ENCODE measurements at regions not wholly inside any gene's neighbourhood (a gene's known extent, or its start where the extent isn't known, plus 50 kb on each side); places are given as distances from the start of the nearest gene placed in this dataset.

GRCh38 chr9:21680590-21680989 is 121.8 kb upstream of the MTAP start:
- intact Hi-C loops (cut with DNase I; ENCODE audit: low total_unique reads) = no loop called here
- Histone ChIP-seq H3K9me3 (no peaks in the 10 kb centered on the region), H3K27ac (no peak overlapping the region), H3K27me3 (no peaks in the 10 kb centered on the region), H3K4me3 (no peak overlapping the region), H3K36me3 (no peaks in the 10 kb centered on the region), H3K4me1 (no peaks in the 10 kb centered on the region)
- TF ChIP-seq CTCF (IDR thresholded peaks at IDR 0.05) = no peak
- no peak for DNase-seq

GRCh38 chr9:21681641-21682040 is 120.8 kb upstream of the MTAP start:
- TF ChIP-seq CTCF (IDR thresholded peaks at IDR 0.05) = no peak
- Histone ChIP-seq H3K27me3 (no peaks in the 10 kb centered on the region), H3K4me1 (no peaks in the 10 kb centered on the region), H3K4me3 (no peak overlapping the region), H3K27ac (no peak overlapping the region), H3K36me3 (no peaks in the 10 kb centered on the region), H3K9me3 (no peaks in the 10 kb centered on the region)
- intact Hi-C loops (cut with DNase I; ENCODE audit: low total_unique reads) = no loop called here
- no peak for DNase-seq

DNA sequence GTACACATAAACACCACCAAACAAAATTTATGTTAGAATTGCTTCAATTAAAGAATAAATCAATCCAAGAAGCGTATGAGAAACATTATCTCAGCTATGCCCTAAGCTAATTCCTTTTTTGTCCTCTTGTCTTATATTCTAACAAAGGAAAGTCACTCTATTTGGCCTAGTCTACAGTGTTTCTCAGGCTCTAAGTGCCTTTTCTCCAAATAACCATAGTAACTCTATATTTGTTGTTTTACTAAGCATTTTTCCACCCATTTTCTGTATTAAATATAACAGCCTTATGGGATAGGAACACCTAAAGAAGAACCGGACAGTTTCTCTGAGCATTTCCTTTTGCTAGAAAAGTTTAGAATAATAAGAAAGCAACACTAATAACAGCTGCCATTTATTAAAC is 120.1 kb upstream of the MTAP start:
- no peaks in the 10 kb centered on the region for H3K36me3 ChIP-seq
- H3K9me3 ChIP-seq = no peaks in the 10 kb centered on the region
- TF ChIP-seq CTCF (IDR thresholded peaks at IDR 0.05) = no peak
- no peaks in the 10 kb centered on the region for H3K27me3 ChIP-seq
- intact Hi-C loops (cut with DNase I; ENCODE audit: low total_unique reads) = no loop called here
- no peaks in the 10 kb centered on the region for H3K4me1 ChIP-seq
- no peak for DNase-seq
- H3K27ac ChIP-seq = no peak overlapping the region
- H3K4me3 ChIP-seq = no peak overlapping the region

DNA sequence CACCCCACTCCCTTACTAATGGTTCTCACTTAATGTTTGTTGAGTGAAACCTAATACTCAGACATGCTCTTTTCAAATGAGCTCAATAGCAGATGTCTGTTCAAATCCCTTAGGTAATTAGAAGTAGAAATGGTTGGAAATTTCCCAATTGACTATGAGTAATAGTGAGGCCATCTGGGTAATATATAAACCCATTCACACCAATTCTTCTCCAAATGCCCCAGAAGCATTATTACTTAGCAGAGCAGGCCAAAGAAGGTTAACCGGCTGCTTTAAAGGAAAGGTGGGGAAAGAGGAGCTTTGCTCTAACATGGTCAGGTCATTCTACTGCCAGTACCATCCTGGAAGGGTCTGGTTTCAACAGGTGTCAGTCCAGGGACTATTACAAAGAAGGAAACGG is 119.5 kb upstream of the MTAP start:
- TF ChIP-seq CTCF (IDR thresholded peaks at IDR 0.05) = no peak
- intact Hi-C loops (cut with DNase I; ENCODE audit: low total_unique reads) = no loop called here
- no peak overlapping the region for H3K27ac ChIP-seq

GRCh38 chr9:21683484-21684175 is 118.8 kb upstream of the MTAP start:
- Histone ChIP-seq H3K36me3 (no peaks in the 10 kb centered on the region), H3K27ac (no peak overlapping the region), H3K4me1 (no peaks in the 10 kb centered on the region), H3K9me3 (no peaks in the 10 kb centered on the region), H3K4me3 (no peak overlapping the region), H3K27me3 (no peaks in the 10 kb centered on the region)
- no peak for TF ChIP-seq CTCF (IDR thresholded peaks at IDR 0.05)
- no peak for DNase-seq
- intact Hi-C loops (cut with DNase I; ENCODE audit: low total_unique reads) = no loop called here

More for the DNA sequence above, 119.5 kb upstream of the MTAP start:
- Histone ChIP-seq H3K9me3 (no peaks in the 10 kb centered on the region), H3K27me3 (no peaks in the 10 kb centered on the region), H3K36me3 (no peaks in the 10 kb centered on the region), H3K4me3 (no peak overlapping the region), H3K4me1 (no peaks in the 10 kb centered on the region)
- DNase-seq = no peak

- no peaks in the 10 kb centered on the region for H3K9me3 ChIP-seq
- H3K4me1 ChIP-seq = no peaks in the 10 kb centered on the region
- H3K27me3 ChIP-seq = no peaks in the 10 kb centered on the region
- no peaks in the 10 kb centered on the region for H3K36me3 ChIP-seq
- DNase-seq = no peak
- intact Hi-C loops (cut with DNase I; ENCODE audit: low total_unique reads) = no loop called here
- TF ChIP-seq CTCF (IDR thresholded peaks at IDR 0.05) = no peak
- H3K27ac ChIP-seq = no peak overlapping the region
- H3K4me3 ChIP-seq = no peak overlapping the region
These were observed 118.2 kb upstream of the MTAP start for GRCh38 chr9:21684231-21684630.
